Activated CD8-positive, alpha-beta memory T cell treated with anti-CD3 and anti-CD28 coated beads, Interleukin-2, amount 10 ng/mL, durations not matched to agents 7 days and 5 days (primary cell): ENCODE measurements at regions not wholly inside any gene's neighbourhood (a gene's known extent, or its start where the extent isn't known, plus 50 kb on each side); places are given as distances from the start of the nearest gene placed in this dataset.

Experiments
- ATAC-seq: fragments of 150-1000 bp; cut with Tn5 transposase; one replicate; pipeline ENCODE4 v1.10.0; 2021; ENCODE audit warnings: moderate library complexity
- CTCF ChIA-PET: fragments of 350-600 bp; sonication (Branson Sonifier 250); formaldehyde crosslinking; loops from one replicate; lab custom pipeline; 2021; ENCODE audit warnings: antibody characterized with exemption; lab: Charles Lee
- DNase-seq: peaks from one replicate; pipeline ENCODE4 v3.0.0-alpha.2; 2020
- H3K27ac Mint-ChIP-seq: one replicate; pipeline ENCODE4 v1.8.0; 2021; ENCODE audit warnings: mild to moderate bottlenecking, mixed read lengths
- H3K27me3 Mint-ChIP-seq: one replicate; pipeline ENCODE4 v1.8.0; 2021; ENCODE audit warnings: mixed read lengths
- H3K36me3 Mint-ChIP-seq: one replicate; pipeline ENCODE4 v1.8.0; 2021; ENCODE audit warnings: mild to moderate bottlenecking, mixed read lengths
- H3K4me1 Mint-ChIP-seq: one replicate; pipeline ENCODE4 v1.8.0; 2021; ENCODE audit warnings: mixed read lengths
- H3K4me3 Mint-ChIP-seq: one replicate; pipeline ENCODE4 v1.8.0; 2021; ENCODE audit warnings: mild to moderate bottlenecking, moderate library complexity, mixed read lengths
- H3K9me3 Mint-ChIP-seq: one replicate; pipeline ENCODE4 v1.8.0; 2022; ENCODE audit warnings: low read depth, mixed read lengths

DNA sequence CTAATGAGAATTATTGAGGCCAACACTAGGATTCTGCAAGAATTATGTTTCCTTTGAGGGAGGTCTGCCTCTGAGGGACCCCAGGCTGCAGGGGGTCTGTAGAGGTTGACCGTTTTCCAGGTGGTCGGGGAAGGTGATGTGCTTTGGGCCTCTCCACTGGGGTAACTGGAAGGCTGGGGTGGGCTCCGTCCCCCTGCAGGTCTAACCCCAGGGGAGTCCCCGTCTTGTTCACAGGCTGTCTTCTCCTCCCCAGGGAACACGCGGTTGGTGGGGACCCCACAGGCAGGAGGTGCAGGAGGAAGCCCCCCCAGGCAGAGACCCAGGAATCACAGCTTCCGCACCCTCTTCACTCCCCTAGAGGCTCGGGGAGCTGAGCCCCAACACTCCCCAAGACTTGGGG is 726.4 kb downstream of the BRD1 start:
- Mint-ChIP-seq H3K27ac (no peak overlapping the region), H3K36me3 (no peaks in the 10 kb centered on the region), H3K4me1 (no peaks in the 10 kb centered on the region), H3K4me3 (no peak overlapping the region), H3K9me3 (no peaks in the 10 kb centered on the region), H3K27me3 (no peaks in the 10 kb centered on the region)
- CTCF ChIA-PET = no interaction called here
- no peak for DNase-seq
- ATAC-seq = no peak

DNA sequence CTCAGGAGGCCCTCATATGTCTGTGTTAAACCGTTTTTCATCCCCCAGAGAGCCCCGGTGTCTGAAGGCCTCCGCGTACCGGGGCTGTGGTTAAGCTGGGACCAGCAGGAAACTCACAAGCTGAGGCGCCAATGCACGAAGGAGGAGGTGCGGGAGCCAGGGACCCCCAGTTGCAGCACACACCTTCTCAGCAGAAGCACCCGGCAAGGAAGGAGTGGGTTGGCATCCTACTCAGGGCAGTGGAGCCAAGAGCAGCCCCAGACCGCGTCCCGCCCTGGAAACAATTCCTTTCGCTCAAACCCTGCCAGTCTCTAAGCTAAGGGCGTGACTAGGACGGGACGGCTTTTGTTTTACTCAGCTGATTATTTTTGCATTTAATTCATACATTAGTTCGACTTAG is 726.9 kb downstream of the BRD1 start:
- no peak for ATAC-seq
- no peak for DNase-seq
- no peaks in the 10 kb centered on the region for H3K4me1 Mint-ChIP-seq
- CTCF ChIA-PET = no interaction called here
- no peaks in the 10 kb centered on the region for H3K9me3 Mint-ChIP-seq
- no peaks in the 10 kb centered on the region for H3K27me3 Mint-ChIP-seq
- no peak overlapping the region for H3K4me3 Mint-ChIP-seq
- H3K36me3 Mint-ChIP-seq = no peaks in the 10 kb centered on the region
- no peak overlapping the region for H3K27ac Mint-ChIP-seq

DNA sequence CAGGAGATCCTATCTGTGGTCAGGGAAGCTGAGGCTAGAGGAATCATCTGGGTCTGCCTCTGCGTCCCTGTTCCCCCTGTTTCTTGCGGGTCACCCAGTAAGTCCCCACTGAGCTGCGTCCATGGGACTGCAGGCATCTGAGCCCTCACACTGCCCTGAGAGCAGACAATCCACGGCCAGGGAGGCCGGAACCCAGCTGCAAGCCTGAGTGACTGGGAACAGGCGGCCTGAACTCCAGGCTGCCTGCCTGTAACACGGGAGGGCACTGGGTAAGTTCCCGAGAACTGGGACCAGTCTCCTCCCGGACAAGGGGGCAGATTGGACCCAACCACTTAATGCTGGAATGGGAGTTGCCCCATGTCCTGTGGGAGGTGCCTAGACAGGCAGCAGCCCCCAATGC is 727.4 kb downstream of the BRD1 start:
- Mint-ChIP-seq H3K27ac (no peak overlapping the region), H3K36me3 (no peaks in the 10 kb centered on the region), H3K27me3 (no peaks in the 10 kb centered on the region), H3K4me1 (no peaks in the 10 kb centered on the region), H3K9me3 (no peaks in the 10 kb centered on the region), H3K4me3 (no peak overlapping the region)
- no peak for ATAC-seq
- CTCF ChIA-PET = no interaction called here
- no peak for DNase-seq

DNA sequence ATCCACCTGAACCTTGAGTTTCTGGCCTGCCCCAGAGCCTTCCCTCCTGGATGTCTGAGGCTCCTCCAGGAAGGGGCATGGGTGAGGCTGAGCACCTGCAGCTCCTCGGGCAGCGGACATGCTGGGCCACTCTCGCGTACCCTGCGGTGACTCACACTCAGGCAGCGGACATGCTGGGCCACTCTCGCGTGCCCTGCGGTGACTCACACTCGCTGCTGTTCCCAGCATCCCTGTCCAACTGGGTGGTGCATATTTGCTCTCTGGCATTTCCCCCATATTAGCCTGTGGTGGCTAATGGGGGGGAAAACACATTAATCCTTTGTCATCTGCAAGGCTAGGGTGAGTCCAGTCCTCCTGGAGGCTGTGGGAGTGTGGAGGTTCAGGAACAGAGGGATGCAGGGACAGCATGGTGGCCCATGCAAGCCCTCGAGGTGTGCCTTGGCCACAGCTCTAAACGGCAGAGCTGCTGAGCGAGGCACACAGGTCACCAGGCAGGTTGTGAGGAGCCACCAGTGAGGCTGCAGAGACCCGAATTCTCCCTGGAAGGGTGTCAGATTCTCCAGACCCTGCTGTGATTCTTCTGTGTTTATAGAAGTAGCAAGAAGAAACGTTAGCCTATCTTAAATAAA is 728.1 kb downstream of the BRD1 start:
- DNase-seq (no peak), ATAC-seq (no peak)
- Mint-ChIP-seq H3K27me3 (no peaks in the 10 kb centered on the region), H3K36me3 (no peaks in the 10 kb centered on the region), H3K4me3 (no peak overlapping the region), H3K9me3 (no peaks in the 10 kb centered on the region), H3K27ac (no peak overlapping the region), H3K4me1 (no peaks in the 10 kb centered on the region)
- CTCF ChIA-PET = no interaction called here

DNA sequence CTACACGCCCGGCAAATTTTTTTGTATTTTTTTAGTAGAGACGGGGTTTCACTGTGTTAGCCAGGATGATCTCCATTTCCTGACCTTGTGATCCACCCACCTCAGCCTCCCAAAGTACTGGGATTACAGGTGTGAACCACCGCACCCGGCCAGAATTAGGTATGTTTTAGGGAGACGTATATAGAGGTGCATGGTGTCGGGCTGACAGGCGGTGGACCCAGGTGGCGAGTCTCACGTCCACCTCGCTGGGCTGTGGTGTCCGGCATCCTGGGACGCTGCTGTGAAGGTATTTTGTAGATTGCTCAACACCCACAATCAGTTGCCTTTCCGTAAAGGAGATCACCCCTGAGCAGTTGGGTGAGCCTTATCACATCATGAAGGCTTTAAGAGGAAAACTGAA is 728.6 kb downstream of the BRD1 start:
- no peaks in the 10 kb centered on the region for H3K9me3 Mint-ChIP-seq
- no peak for ATAC-seq
- no peak overlapping the region for H3K4me3 Mint-ChIP-seq
- DNase-seq = no peak
- CTCF ChIA-PET = no interaction called here
- H3K36me3 Mint-ChIP-seq = no peaks in the 10 kb centered on the region
- no peak overlapping the region for H3K27ac Mint-ChIP-seq
- H3K27me3 Mint-ChIP-seq = no peaks in the 10 kb centered on the region
- H3K4me1 Mint-ChIP-seq = no peaks in the 10 kb centered on the region

DNA sequence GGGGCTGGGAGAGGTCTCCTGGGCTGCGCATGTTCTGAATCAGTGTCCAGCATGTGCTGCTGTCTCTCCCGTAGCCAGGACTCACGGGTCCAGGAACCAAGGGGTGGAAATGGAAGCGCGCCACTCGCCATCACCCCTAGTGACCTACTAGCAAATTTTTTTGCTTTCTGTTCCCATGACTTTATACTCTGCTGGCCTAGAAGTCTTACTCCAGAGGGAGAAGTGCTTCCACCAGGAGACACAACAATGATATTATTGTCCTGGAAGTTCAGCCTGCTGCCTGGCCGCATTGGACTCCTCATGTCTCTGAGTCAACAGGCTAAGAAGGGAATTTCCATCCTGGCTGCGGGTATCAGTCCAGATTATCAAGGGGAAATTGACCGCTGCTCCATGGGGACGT is 729.7 kb downstream of the BRD1 start:
- CTCF ChIA-PET = no interaction called here
- DNase-seq (no peak), ATAC-seq (no peak)
- no peak overlapping the region for H3K27ac Mint-ChIP-seq
- no peak overlapping the region for H3K4me3 Mint-ChIP-seq
- no peaks in the 10 kb centered on the region for H3K9me3 Mint-ChIP-seq
- H3K36me3 Mint-ChIP-seq = no peaks in the 10 kb centered on the region
- H3K4me1 Mint-ChIP-seq = no peaks in the 10 kb centered on the region
- no peaks in the 10 kb centered on the region for H3K27me3 Mint-ChIP-seq

DNA sequence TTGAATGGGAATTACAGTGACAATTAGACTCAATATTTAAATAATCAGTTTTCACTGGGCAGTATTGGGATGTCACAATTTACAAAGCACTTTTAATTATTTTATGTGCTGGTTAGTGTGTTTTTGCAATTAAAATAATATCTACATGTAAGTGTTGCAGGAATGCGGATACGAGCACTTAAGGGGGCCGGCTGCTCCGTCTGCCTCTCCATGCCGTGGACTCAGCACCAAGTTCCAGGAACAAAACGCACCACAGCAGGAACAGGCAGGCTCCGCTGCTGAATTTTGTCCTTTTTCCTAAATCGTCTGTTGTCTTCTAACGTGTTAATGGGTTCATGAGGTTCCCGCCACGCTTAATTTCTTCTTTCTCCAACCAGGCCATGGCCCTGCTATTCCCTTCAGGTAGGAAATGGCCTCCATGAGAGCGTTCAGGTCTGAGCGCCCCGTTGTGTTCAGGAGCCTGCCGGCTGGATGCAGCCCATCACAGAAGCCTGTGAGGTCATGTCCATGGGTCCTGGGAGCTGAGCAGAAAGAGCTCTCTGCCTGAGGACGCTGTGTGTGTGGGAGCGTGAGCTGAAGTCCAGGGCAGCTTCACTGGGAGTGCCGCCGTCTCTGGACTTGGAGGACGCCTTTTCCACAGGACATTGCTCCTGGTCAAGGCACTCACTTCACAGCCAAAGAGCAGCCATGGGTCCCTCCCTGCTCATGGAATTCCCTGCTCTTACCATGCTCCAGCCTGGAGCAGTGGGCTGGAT is 730.3 kb downstream of the BRD1 start:
- no peaks in the 10 kb centered on the region for H3K27me3 Mint-ChIP-seq
- H3K4me1 Mint-ChIP-seq = no peaks in the 10 kb centered on the region
- H3K27ac Mint-ChIP-seq = no peak overlapping the region
- no peaks in the 10 kb centered on the region for H3K36me3 Mint-ChIP-seq
- H3K4me3 Mint-ChIP-seq = no peak overlapping the region
- no peaks in the 10 kb centered on the region for H3K9me3 Mint-ChIP-seq
- DNase-seq = no peak
- CTCF ChIA-PET = no interaction called here
- ATAC-seq = no peak

DNA sequence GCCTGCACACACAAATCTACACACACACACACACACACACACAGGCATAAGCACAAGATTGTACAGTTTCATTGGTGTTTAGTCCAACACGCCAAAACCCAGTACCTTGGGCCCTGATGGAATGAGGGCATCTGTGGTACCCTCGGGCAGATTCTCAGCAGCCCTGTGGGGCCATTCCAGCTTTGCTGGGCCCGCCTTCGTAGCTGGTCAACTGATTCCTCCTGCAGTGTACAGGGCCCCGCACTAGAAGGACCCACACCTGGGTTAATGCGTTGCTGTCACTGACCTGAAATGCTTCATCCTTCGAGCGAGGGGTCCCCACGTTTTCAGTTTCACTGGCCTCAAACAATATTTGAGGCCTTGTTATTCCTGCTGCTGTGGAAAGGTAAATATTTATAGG is 731.2 kb downstream of the BRD1 start:
- Mint-ChIP-seq H3K4me1 (no peaks in the 10 kb centered on the region), H3K36me3 (no peaks in the 10 kb centered on the region), H3K27me3 (no peaks in the 10 kb centered on the region), H3K4me3 (no peak overlapping the region), H3K9me3 (no peaks in the 10 kb centered on the region), H3K27ac (no peak overlapping the region)
- ATAC-seq (no peak), DNase-seq (no peak)
- CTCF ChIA-PET = no interaction called here

DNA sequence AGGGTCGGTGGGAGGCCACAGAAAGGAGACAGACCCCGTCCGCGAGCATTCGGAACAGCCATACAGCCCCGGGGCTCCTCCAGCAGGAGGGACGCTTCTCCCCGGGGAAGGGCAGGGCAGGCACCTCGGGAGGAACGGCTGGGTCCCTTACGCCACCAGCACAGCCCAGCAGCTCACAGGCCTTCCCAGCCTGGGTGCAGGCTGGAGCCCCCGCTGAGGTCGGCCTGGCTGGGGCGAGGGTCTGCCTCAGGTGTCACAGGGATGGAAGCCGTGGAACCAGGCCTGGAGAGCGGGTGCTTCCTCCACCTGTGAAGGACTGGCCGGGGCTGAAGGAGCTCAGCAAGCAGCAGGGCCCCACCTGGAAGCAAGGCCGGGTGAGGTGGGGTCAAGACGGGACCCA is 732.3 kb downstream of the BRD1 start:
- Mint-ChIP-seq H3K4me3 (no peak overlapping the region), H3K9me3 (no peaks in the 10 kb centered on the region), H3K27ac (no peak overlapping the region), H3K36me3 (no peaks in the 10 kb centered on the region), H3K27me3 (no peaks in the 10 kb centered on the region), H3K4me1 (no peaks in the 10 kb centered on the region)
- DNase-seq (no peak), ATAC-seq (no peak)
- CTCF ChIA-PET = no interaction called here

DNA sequence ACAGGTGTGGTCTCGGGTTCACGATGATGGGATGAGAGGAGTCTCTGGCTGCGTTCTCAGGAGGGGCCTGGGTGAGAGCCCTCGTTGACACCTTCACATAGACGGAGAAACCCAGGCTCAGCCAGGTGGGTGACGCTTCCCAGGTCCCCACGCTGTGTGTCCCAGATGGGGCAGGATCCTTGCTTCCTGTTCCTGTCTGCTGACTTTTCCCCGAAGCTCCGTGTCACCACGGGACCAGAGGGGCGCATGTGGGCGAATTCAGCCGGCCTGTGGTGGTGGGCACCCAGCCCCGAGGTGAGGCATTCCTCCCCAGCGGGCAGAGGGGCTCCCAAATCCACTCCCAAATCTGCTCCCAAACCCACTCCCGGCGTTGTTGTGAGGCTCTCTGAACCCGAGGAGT is 732.8 kb downstream of the BRD1 start:
- Mint-ChIP-seq H3K9me3 (no peaks in the 10 kb centered on the region), H3K27me3 (no peaks in the 10 kb centered on the region), H3K4me3 (no peak overlapping the region), H3K27ac (no peak overlapping the region), H3K36me3 (no peaks in the 10 kb centered on the region), H3K4me1 (no peaks in the 10 kb centered on the region)
- no peak for DNase-seq
- ATAC-seq = no peak
- CTCF ChIA-PET = no interaction called here

DNA sequence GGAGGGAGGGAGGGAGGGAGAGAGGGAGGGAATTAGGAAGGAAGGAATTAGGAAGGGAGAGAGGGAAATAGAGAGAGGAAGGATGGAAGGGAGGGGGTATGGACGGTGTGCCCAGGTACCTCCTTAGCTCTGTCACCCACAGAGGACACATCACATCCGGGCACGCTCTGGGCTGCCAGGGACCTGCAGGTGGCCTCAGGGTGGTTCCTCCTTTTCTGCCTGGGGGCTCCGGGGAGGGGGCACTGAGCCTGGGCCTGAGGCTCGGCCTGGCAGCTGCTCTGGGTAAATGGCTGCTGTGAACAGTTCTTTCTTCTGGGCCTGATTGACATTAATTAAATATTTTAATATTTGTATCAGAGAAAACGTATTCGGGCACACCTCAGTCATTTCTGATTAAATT is 733.5 kb downstream of the BRD1 start:
- Mint-ChIP-seq H3K27ac (no peak overlapping the region), H3K36me3 (no peaks in the 10 kb centered on the region)

DNA sequence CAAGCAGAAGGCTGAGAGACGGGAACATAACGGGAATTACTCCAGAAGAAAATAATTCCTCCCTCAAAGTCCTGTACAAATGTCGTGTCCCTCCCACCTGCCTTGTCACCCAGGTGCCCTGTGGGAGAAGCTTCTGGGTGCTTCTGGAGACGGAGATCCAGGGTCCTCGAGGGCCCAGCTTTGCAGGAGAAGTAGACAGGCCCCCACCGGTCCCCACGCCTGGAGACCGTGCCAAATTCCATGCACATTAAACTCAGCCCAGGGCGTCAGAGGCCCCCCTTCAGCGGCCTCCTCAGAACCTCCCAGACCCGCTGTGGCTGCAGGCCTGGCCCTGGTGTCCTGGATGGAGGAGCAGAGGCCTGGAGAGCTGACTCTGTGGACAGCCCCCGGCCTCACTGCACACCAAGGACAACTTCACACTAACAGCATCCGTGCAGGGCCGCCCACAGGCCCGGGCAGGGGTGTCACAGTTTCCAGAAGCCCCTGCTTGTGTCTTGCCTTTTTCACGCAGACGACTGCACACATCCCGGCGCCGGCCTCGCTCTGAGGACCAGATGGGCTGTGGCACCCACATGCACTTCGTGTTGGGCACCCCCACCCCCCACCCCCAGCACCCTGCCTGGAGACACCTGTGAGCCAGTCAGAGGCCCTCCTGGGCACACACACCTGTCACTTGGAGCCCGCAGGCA is 734.3 kb downstream of the BRD1 start:
- Mint-ChIP-seq H3K4me1 (no peaks in the 10 kb centered on the region), H3K27ac (no peak overlapping the region), H3K4me3 (no peak overlapping the region), H3K27me3 (no peaks in the 10 kb centered on the region), H3K36me3 (no peaks in the 10 kb centered on the region), H3K9me3 (no peaks in the 10 kb centered on the region)
- CTCF ChIA-PET = no interaction called here
- ATAC-seq (no peak), DNase-seq (no peak)

More for the DNA sequence above, 733.5 kb downstream of the BRD1 start:
- no peaks in the 10 kb centered on the region for H3K4me1 Mint-ChIP-seq
- H3K4me3 Mint-ChIP-seq = no peak overlapping the region
- ATAC-seq (no peak), DNase-seq (no peak)
- CTCF ChIA-PET = no interaction called here
- no peaks in the 10 kb centered on the region for H3K27me3 Mint-ChIP-seq
- no peaks in the 10 kb centered on the region for H3K9me3 Mint-ChIP-seq

DNA sequence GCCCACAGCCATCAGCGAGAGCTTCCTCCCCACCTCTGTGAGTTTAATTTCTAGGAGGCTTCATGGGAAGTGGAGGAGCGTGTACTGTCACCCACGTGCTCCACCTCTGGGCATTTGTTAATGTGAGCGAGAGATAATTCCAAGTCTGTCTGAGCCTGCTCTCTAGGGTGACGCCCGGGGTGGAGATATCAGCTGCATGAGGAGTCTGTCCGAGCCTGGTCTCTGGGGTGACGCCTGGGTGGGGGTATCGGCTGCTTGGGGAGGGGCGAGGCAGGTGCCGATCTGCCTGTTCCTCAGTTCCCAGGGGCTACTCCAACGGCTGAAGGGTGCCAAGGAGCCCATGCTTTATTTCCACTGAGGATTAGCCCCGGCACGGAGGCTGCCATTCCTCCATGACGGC is 735.0 kb downstream of the BRD1 start:
- H3K27ac Mint-ChIP-seq = no peak overlapping the region

DNA sequence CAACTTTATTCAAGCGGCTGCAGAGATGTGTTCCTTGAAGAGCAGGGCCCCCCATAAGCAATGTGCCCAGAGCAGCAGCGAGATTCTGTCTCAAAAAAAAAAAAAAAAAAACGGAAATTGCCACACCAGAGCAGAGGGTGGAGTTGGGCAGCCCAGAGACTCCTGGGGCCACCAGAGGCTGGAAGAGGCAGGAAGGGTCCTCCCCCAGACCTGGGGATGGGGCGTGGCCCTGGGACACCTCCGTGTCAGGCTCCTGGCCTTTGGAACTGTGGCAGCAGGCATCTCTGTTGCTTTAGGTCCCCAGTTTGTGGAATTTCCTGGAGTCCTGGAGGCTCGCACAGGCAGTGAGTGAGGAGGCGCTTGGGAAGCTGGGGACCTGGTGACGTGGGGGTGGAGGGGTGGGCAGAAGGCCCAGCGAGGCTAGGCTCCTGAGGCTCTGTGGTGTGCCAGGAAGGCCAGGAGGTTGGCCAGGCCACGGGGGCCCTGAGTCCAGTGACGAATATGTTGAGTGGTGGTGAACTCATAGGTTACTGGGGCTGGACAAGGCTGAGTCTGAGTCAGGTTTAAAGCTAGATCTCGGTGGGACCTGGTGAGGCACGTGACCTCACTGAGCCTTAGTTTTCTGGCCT is 735.6 kb downstream of the BRD1 start:
- ATAC-seq = no peak
- Mint-ChIP-seq H3K4me1 (no peaks in the 10 kb centered on the region), H3K4me3 (no peak overlapping the region), H3K9me3 (no peaks in the 10 kb centered on the region), H3K36me3 (no peaks in the 10 kb centered on the region), H3K27me3 (no peaks in the 10 kb centered on the region), H3K27ac (no peak overlapping the region)
- CTCF ChIA-PET = no interaction called here
- DNase-seq = no peak

More for the DNA sequence above, 735.0 kb downstream of the BRD1 start:
- ATAC-seq (no peak), DNase-seq (no peak)
- H3K27me3 Mint-ChIP-seq = no peaks in the 10 kb centered on the region
- CTCF ChIA-PET = no interaction called here
- no peaks in the 10 kb centered on the region for H3K36me3 Mint-ChIP-seq
- no peak overlapping the region for H3K4me3 Mint-ChIP-seq
- H3K4me1 Mint-ChIP-seq = no peaks in the 10 kb centered on the region
- no peaks in the 10 kb centered on the region for H3K9me3 Mint-ChIP-seq
